ENCODE measurements at regions not wholly inside any gene's neighbourhood (a gene's known extent, or its start where the extent isn't known, plus 50 kb on each side); places are given as distances from the start of the nearest gene placed in this dataset.

DNA sequence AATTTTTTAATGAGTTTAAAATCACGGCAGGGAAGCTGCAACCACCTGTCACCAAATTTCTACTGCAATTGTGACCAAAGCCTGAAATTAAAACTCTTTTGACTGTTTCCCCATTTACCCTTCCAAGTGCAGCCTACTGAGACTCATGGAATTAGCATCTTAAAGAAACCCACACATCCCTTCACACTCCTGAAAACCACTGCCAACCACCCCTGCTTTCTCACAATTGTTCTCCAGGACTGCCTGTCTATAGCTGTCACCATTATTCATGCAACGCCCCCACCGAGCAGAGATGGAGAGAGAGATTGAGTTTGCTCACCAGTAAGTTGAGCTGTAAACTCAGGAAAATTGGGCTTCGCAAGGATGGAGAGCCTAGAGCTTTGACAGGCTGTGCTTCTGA is 383.8 kb upstream of the SORCS1 start:
- Histone ChIP-seq H3K27me3 (ENCODE audit: control insufficient read depth in 4 of 4, insufficient read depth in 4 of 4, low read length in 3 of 4) (no peaks in the 10 kb centered on the region), H3K36me3 (ENCODE audit: control insufficient read depth in 4 of 4, insufficient read depth in 3 of 4, low read depth in 1 of 4, low read length in 3 of 4) (no peaks in the 10 kb centered on the region), H3K4me1 (ENCODE audit: control insufficient read depth in 4 of 4, insufficient read depth in 4 of 4, low read length in 3 of 4) (no peaks in the 10 kb centered on the region), H3K4me3 (ENCODE audit: low read depth in 1 of 3, low read length in 3 of 3) (no peak overlapping the region), H3K27ac (ENCODE audit: low read depth in 1 of 2, low read length in 2 of 2) (no peak overlapping the region), H3K9ac (ENCODE audit: low read depth in 1 of 2, low read length in 2 of 2) (no peak overlapping the region), H3K9me3 (ENCODE audit: control insufficient read depth in 4 of 4, low read length in 3 of 4) (no peaks in the 10 kb centered on the region)
- 46% methylated on average over 4 of the region's 4 CpGs for WGBS
- DNase-seq (ENCODE audit: low spot score): no peak
- TF ChIP-seq RAD21 (IDR thresholded peaks at IDR 0.05) (no peak), TAF1 (conservative IDR thresholded peaks at IDR 0.05) (no peak), JUND (IDR thresholded peaks at IDR 0.05) (no peak), NR2F2 (IDR thresholded peaks at IDR 0.05) (no peak), FOXA2 (IDR thresholded peaks at IDR 0.05) (no peak), GABPA (IDR thresholded peaks at IDR 0.05 in 1 of 2, conservative IDR thresholded peaks at IDR 0.05 in 1 of 2) (no peak), RXRA (IDR thresholded peaks at IDR 0.05) (no peak)
- TF ChIP-seq, protein P1, sequence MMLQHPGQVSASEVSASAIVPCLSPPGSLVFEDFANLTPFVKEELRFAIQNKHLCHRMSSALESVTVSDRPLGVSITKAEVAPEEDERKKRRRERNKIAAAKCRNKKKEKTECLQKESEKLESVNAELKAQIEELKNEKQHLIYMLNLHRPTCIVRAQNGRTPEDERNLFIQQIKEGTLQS (IDR thresholded peaks at IDR 0.05): no peak
- TF ChIP-seq, protein P2, sequence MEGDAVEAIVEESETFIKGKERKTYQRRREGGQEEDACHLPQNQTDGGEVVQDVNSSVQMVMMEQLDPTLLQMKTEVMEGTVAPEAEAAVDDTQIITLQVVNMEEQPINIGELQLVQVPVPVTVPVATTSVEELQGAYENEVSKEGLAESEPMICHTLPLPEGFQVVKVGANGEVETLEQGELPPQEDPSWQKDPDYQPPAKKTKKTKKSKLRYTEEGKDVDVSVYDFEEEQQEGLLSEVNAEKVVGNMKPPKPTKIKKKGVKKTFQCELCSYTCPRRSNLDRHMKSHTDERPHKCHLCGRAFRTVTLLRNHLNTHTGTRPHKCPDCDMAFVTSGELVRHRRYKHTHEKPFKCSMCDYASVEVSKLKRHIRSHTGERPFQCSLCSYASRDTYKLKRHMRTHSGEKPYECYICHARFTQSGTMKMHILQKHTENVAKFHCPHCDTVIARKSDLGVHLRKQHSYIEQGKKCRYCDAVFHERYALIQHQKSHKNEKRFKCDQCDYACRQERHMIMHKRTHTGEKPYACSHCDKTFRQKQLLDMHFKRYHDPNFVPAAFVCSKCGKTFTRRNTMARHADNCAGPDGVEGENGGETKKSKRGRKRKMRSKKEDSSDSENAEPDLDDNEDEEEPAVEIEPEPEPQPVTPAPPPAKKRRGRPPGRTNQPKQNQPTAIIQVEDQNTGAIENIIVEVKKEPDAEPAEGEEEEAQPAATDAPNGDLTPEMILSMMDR (IDR thresholded peaks at IDR 0.05; ENCODE audit: low read depth, low read length, missing input control): no peak
- TF ChIP-seq, protein P3, sequence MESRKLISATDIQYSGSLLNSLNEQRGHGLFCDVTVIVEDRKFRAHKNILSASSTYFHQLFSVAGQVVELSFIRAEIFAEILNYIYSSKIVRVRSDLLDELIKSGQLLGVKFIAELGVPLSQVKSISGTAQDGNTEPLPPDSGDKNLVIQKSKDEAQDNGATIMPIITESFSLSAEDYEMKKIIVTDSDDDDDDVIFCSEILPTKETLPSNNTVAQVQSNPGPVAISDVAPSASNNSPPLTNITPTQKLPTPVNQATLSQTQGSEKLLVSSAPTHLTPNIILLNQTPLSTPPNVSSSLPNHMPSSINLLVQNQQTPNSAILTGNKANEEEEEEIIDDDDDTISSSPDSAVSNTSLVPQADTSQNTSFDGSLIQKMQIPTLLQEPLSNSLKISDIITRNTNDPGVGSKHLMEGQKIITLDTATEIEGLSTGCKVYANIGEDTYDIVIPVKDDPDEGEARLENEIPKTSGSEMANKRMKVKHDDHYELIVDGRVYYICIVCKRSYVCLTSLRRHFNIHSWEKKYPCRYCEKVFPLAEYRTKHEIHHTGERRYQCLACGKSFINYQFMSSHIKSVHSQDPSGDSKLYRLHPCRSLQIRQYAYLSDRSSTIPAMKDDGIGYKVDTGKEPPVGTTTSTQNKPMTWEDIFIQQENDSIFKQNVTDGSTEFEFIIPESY (IDR thresholded peaks at IDR 0.05): no peak
- TF ChIP-seq, protein P4, sequence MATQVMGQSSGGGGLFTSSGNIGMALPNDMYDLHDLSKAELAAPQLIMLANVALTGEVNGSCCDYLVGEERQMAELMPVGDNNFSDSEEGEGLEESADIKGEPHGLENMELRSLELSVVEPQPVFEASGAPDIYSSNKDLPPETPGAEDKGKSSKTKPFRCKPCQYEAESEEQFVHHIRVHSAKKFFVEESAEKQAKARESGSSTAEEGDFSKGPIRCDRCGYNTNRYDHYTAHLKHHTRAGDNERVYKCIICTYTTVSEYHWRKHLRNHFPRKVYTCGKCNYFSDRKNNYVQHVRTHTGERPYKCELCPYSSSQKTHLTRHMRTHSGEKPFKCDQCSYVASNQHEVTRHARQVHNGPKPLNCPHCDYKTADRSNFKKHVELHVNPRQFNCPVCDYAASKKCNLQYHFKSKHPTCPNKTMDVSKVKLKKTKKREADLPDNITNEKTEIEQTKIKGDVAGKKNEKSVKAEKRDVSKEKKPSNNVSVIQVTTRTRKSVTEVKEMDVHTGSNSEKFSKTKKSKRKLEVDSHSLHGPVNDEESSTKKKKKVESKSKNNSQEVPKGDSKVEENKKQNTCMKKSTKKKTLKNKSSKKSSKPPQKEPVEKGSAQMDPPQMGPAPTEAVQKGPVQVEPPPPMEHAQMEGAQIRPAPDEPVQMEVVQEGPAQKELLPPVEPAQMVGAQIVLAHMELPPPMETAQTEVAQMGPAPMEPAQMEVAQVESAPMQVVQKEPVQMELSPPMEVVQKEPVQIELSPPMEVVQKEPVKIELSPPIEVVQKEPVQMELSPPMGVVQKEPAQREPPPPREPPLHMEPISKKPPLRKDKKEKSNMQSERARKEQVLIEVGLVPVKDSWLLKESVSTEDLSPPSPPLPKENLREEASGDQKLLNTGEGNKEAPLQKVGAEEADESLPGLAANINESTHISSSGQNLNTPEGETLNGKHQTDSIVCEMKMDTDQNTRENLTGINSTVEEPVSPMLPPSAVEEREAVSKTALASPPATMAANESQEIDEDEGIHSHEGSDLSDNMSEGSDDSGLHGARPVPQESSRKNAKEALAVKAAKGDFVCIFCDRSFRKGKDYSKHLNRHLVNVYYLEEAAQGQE (IDR thresholded peaks at IDR 0.05): no peak

DNA sequence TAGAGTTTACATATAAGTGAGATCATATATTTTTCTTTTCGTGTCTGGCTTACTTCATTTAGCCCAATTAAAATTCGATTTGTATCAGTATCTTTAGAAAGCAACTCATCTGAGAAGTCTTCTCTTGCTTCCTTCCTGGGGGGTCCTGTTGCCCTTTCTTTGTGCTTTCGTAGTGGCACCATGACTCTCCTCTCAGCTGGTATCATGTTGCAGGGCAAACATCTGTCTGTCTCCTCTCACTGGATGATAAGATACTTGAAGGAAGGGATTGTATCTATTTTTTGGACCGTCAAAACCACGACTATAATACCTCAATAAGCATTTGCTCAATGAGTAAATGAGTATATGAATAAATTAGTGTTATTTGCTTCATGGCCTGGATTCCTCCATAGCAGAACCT is 382.5 kb upstream of the SORCS1 start:
- DNase-seq (ENCODE audit: low spot score): no peak
- H3K4me1 ChIP-seq (ENCODE audit: control insufficient read depth in 4 of 4, insufficient read depth in 4 of 4, low read length in 3 of 4): no peaks in the 10 kb centered on the region
- 39% methylated on average over 5 of the region's 5 CpGs for WGBS

More for the DNA sequence above, 382.5 kb upstream of the SORCS1 start:
- Histone ChIP-seq H3K9ac (ENCODE audit: low read depth in 1 of 2, low read length in 2 of 2) (no peak overlapping the region), H3K36me3 (ENCODE audit: control insufficient read depth in 4 of 4, insufficient read depth in 3 of 4, low read depth in 1 of 4, low read length in 3 of 4) (no peaks in the 10 kb centered on the region), H3K4me3 (ENCODE audit: low read depth in 1 of 3, low read length in 3 of 3) (no peak overlapping the region), H3K27me3 (ENCODE audit: control insufficient read depth in 4 of 4, insufficient read depth in 4 of 4, low read length in 3 of 4) (no peaks in the 10 kb centered on the region), H3K9me3 (ENCODE audit: control insufficient read depth in 4 of 4, low read length in 3 of 4) (no peaks in the 10 kb centered on the region), H3K27ac (ENCODE audit: low read depth in 1 of 2, low read length in 2 of 2) (no peak overlapping the region)
- TF ChIP-seq, protein P1 (IDR thresholded peaks at IDR 0.05): no peak
- TF ChIP-seq HNF4G (IDR thresholded peaks at IDR 0.05): no peak
- TF ChIP-seq HNF4A (conservative IDR thresholded peaks at IDR 0.05): no peak
- no peak for TF ChIP-seq RAD21 (IDR thresholded peaks at IDR 0.05)
- TF ChIP-seq, protein P5, sequence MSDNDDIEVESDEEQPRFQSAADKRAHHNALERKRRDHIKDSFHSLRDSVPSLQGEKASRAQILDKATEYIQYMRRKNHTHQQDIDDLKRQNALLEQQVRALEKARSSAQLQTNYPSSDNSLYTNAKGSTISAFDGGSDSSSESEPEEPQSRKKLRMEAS (IDR thresholded peaks at IDR 0.05): no peak
- TF ChIP-seq FOXA2 (IDR thresholded peaks at IDR 0.05): no peak
- no peak for TF ChIP-seq EGR1 (IDR thresholded peaks at IDR 0.05; ENCODE audit: low read depth in 2 of 2)
- no peak for TF ChIP-seq NR2F2 (IDR thresholded peaks at IDR 0.05)
- TF ChIP-seq JUND (IDR thresholded peaks at IDR 0.05): no peak
- no peak for TF ChIP-seq RXRA (IDR thresholded peaks at IDR 0.05)
- TF ChIP-seq, protein P3 (IDR thresholded peaks at IDR 0.05): no peak
- TF ChIP-seq SP1 (IDR thresholded peaks at IDR 0.05): no peak

Measured in liver (tissue), 8 donors.